Glutamatergic neuron (in vitro differentiated cells): ENCODE measurements at regions not wholly inside any gene's neighbourhood (a gene's known extent, or its start where the extent isn't known, plus 50 kb on each side); places are given as distances from the start of the nearest gene placed in this dataset.
"Not testable (repeated sequence)": the region's sequence is repeated elsewhere in the genome, so short reads cannot be mapped to it uniquely, and the experiment has no call there.

Experiments
- DNase-seq: peaks from one replicate; pipeline ENCODE4 v3.0.0; 2022
- H3K27ac Mint-ChIP-seq: one replicate; pipeline ENCODE4 v1.8.0; 2020; ENCODE audit warnings: mild to moderate bottlenecking, mixed read lengths, inconsistent platforms; ENCODE audit not compliant: unreplicated experiment
- H3K27me3 Mint-ChIP-seq: one replicate; pipeline ENCODE4 v1.8.0; 2020; ENCODE audit warnings: mild to moderate bottlenecking, moderate library complexity, mixed read lengths, inconsistent platforms; ENCODE audit not compliant: unreplicated experiment
- H3K36me3 Mint-ChIP-seq: one replicate; pipeline ENCODE4 v1.8.0; 2020; ENCODE audit warnings: mild to moderate bottlenecking, mixed read lengths, inconsistent platforms; ENCODE audit not compliant: unreplicated experiment
- H3K4me1 Mint-ChIP-seq: one replicate; pipeline ENCODE4 v1.8.0; 2020; ENCODE audit warnings: mild to moderate bottlenecking, low read depth, mixed read lengths, inconsistent platforms; ENCODE audit not compliant: unreplicated experiment
- H3K4me3 Mint-ChIP-seq: one replicate; pipeline ENCODE4 v1.8.0; 2020; ENCODE audit warnings: mild to moderate bottlenecking, mixed read lengths, inconsistent platforms; ENCODE audit not compliant: unreplicated experiment
- H3K9me3 Mint-ChIP-seq: one replicate; pipeline ENCODE4 v1.8.0; 2020; ENCODE audit warnings: mild to moderate bottlenecking, moderate library complexity, mixed read lengths, inconsistent platforms; ENCODE audit not compliant: unreplicated experiment
- TF ChIP-seq, protein P1 (sequence below): fragments of 200-600 bp; sonication (generic); IDR thresholded peaks from one replicate; pipeline ENCODE4 v1.5.0; 2021; ENCODE audit not compliant: partially characterized antibody, unreplicated experiment

DNA sequence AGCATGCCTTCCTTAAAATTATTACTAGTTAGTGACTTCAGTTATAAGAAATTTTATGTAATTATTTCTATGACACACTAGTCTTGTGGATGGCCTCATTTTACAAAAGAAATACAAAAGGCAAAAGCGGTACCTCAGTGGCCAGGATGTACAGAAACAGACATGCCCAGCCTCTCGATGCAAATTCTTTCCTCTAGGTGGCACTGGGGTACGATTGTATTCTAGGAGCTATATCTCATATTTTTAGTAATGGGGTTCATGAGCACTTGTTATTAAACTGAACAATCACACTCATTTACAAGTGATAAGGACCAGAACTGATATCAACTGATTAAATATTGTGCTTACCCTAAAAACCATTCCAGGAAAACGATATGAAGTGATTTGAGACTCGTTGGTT, 59.8 kb downstream of the SOD2 start:
- no peak for DNase-seq
- H3K36me3 Mint-ChIP-seq = no peaks in the 10 kb centered on the region
- peaks cover 2% of the 10 kb centered on the region for H3K27me3 Mint-ChIP-seq
- H3K9me3 Mint-ChIP-seq = no peaks in the 10 kb centered on the region
- TF ChIP-seq, protein P1, sequence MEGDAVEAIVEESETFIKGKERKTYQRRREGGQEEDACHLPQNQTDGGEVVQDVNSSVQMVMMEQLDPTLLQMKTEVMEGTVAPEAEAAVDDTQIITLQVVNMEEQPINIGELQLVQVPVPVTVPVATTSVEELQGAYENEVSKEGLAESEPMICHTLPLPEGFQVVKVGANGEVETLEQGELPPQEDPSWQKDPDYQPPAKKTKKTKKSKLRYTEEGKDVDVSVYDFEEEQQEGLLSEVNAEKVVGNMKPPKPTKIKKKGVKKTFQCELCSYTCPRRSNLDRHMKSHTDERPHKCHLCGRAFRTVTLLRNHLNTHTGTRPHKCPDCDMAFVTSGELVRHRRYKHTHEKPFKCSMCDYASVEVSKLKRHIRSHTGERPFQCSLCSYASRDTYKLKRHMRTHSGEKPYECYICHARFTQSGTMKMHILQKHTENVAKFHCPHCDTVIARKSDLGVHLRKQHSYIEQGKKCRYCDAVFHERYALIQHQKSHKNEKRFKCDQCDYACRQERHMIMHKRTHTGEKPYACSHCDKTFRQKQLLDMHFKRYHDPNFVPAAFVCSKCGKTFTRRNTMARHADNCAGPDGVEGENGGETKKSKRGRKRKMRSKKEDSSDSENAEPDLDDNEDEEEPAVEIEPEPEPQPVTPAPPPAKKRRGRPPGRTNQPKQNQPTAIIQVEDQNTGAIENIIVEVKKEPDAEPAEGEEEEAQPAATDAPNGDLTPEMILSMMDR = no peak
- H3K4me3 Mint-ChIP-seq = no peak overlapping the region
- H3K27ac Mint-ChIP-seq = no peak overlapping the region
- no peaks in the 10 kb centered on the region for H3K4me1 Mint-ChIP-seq

DNA sequence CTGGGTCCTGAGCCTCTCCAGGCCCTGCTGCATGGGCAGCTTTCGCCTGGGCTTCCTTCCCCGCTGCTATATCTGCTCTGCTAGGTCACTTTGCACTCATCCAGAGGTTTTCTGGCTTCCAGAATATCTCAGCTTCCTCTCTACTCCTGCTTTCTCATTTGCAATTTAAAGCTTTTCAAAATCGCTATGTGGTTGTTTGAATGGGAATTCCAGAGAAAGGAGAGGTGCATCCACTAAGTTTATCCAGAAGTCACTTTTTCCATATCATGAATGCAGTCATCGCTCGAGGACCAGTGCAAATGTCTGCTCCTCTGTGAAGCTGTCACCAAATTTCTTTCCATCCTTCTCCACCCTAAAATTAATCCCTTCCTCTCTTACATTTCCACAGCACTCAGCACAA, 61.2 kb downstream of the SOD2 start:
- Mint-ChIP-seq H3K27me3 (peaks cover 2% of the 10 kb centered on the region), H3K36me3 (no peaks in the 10 kb centered on the region), H3K4me3 (no peak overlapping the region), H3K27ac (no peak overlapping the region), H3K4me1 (peaks cover 8% of the 10 kb centered on the region), H3K9me3 (no peaks in the 10 kb centered on the region)
- TF ChIP-seq, protein P1 = no peak
- no peak for DNase-seq

DNA sequence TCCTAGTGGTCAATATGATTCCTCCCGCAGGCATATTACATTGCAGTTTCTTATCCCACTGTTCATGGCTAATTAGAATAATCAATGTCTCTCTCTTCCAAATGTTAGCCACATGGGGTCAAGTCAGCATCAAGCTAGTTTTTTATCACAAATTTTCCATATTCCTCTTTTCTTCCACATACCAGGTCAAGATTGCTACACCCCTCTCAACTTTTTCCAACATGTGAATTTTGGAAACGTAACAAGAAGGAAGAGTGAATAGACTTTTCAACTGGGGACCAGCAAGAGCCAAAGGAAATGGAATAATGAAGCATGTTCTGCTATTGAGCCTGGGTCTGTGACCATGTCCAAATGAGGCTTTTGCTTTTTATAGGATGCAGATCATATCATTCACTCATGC, 65.1 kb downstream of the SOD2 start:
- DNase-seq = no peak
- no peaks in the 10 kb centered on the region for H3K36me3 Mint-ChIP-seq
- H3K4me1 Mint-ChIP-seq = peaks cover 8% of the 10 kb centered on the region

DNA sequence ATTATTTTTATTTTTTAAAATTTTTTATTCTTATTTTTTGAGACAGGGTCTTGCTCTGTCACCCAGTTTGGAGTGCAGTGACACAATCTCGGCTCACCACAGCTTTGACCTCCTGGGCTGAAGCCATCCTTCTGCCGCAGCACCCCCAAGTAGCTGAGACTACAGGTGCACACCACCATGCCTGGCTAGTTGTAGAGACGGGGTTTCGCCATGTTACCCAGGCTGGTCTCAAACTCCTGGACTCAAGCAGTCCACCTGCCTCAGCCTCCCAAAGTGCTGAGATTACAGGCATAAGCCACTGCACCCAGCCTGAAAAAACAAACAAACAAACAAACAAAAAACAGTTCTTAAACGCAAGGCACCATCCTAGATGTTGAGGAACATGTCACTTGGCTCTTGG, 66.5 kb downstream of the SOD2 start:
- not testable (repeated sequence) for H3K9me3 Mint-ChIP-seq, H3K27me3 Mint-ChIP-seq, H3K36me3 Mint-ChIP-seq, H3K27ac Mint-ChIP-seq, H3K4me1 Mint-ChIP-seq, H3K4me3 Mint-ChIP-seq, DNase-seq

More for the DNA sequence above, 65.1 kb downstream of the SOD2 start:
- no peak overlapping the region for H3K4me3 Mint-ChIP-seq
- TF ChIP-seq, protein P1 = no peak
- no peak overlapping the region for H3K27ac Mint-ChIP-seq
- peaks cover 2% of the 10 kb centered on the region for H3K27me3 Mint-ChIP-seq
- H3K9me3 Mint-ChIP-seq = no peaks in the 10 kb centered on the region

DNA sequence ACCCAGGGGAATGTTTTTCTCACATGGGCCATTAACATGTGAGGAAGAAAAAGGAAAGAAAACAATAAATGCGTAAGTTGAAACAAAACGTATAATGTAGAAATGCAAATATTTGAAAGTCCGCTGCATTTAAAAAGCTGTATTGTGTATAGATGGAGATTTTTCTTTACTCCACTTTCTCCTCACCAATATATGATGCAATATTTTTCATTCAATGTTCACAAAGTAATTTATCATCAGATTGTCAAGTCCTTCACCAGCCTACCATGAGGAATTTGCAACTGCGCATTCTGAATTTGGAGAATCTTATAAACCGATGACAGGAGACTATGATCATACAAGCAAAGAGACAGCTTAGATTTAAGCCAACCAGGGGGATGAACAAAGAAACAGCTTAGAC, 69.9 kb downstream of the SOD2 start:
- TF ChIP-seq, protein P1 = no peak
- Mint-ChIP-seq H3K4me1 (peaks cover 8% of the 10 kb centered on the region), H3K4me3 (no peak overlapping the region), H3K9me3 (peaks cover 2% of the 10 kb centered on the region), H3K27ac (no peak overlapping the region), H3K27me3 (peaks cover 2% of the 10 kb centered on the region), H3K36me3 (no peaks in the 10 kb centered on the region)
- DNase-seq = no peak

DNA sequence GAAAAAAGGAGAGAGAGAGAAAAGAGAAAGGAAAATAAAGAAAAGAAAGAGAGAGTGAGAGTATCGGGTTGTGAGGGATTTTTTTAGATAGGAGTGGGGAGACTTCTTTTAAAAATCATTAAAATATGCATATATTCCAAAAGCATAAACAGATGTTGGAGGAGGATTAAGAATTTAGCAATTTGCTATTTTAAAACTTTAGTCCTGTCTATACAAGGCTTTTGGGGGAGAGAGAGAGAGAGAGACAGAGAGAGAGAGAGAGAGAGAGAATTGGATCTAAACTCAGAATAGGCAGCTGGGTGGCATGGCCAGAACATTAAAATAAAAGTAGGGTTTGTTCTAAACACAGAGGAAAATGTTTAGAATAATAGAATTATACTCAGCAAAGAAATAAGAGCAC, 72.1 kb downstream of the SOD2 start:
- H3K4me3 Mint-ChIP-seq = no peak overlapping the region
- peaks cover 9% of the 10 kb centered on the region for H3K9me3 Mint-ChIP-seq
- peaks cover 7% of the 10 kb centered on the region for H3K36me3 Mint-ChIP-seq
- H3K27ac Mint-ChIP-seq = no peak overlapping the region
- peaks cover 9% of the 10 kb centered on the region for H3K4me1 Mint-ChIP-seq
- TF ChIP-seq, protein P1 = no peak
- H3K27me3 Mint-ChIP-seq = peaks cover 6% of the 10 kb centered on the region
- no peak for DNase-seq
